KMS-11 (cell line): ENCODE measurements at regions not wholly inside any gene's neighbourhood (a gene's known extent, or its start where the extent isn't known, plus 50 kb on each side); places are given as distances from the start of the nearest gene placed in this dataset.
"Not testable (repeated sequence)": the region's sequence is repeated elsewhere in the genome, so short reads cannot be mapped to it uniquely, and the experiment has no call there.

Source experiments
- H2AFZ ChIP-seq: fragments of 200-600 bp; sonication (generic); 2 replicates; pipeline ENCODE4 v1.6.1; 2016; ENCODE audit warnings: antibody characterized with exemption, mixed run types, low read depth
- H3K27ac ChIP-seq: fragments of 200-600 bp; sonication (generic); 2 replicates; pipeline ENCODE4 v1.6.1; 2016; ENCODE audit warnings: mild to moderate bottlenecking, mixed run types
- H3K27me3 ChIP-seq: fragments of 200-600 bp; sonication (generic); 2 replicates; pipeline ENCODE4 v1.6.1; 2017; ENCODE audit warnings: mild to moderate bottlenecking, low read depth, mixed run types, moderate library complexity; ENCODE audit not compliant: insufficient read depth
- H3K36me3 ChIP-seq: fragments of 200-600 bp; sonication (generic); 2 replicates; pipeline ENCODE4 v1.6.1; 2017; ENCODE audit warnings: mild to moderate bottlenecking, mixed run types; ENCODE audit not compliant: insufficient read depth
- H3K4me1 ChIP-seq: fragments of 200-600 bp; sonication (generic); 2 replicates; pipeline ENCODE4 v1.6.1; 2016; ENCODE audit warnings: mild to moderate bottlenecking, low read depth, mixed run types; ENCODE audit not compliant: poor library complexity, severe bottlenecking
- H3K4me2 ChIP-seq: fragments of 200-600 bp; sonication (generic); 2 replicates; pipeline ENCODE4 v1.7.0; 2016; ENCODE audit warnings: mild to moderate bottlenecking, mixed run types
- H3K4me3 ChIP-seq: fragments of 200-600 bp; sonication (generic); IDR thresholded peaks from 2 replicates; pipeline ENCODE4 v1.6.1; 2017; ENCODE audit warnings: low read depth, low read length, mixed read lengths; ENCODE audit not compliant: insufficient read depth
- H3K79me2 ChIP-seq: fragments of 200-600 bp; sonication (generic); 2 replicates; pipeline ENCODE4 v1.6.1; 2016; ENCODE audit warnings: low read depth, mixed run types; ENCODE audit not compliant: insufficient read depth
- H3K9ac ChIP-seq: fragments of 200-600 bp; sonication (generic); 2 replicates; pipeline ENCODE4 v1.6.1; 2016; ENCODE audit warnings: mild to moderate bottlenecking, mixed run types
- H4K20me1 ChIP-seq: fragments of 200-600 bp; sonication (generic); 2 replicates; pipeline ENCODE4 v1.6.1; 2016; ENCODE audit warnings: mild to moderate bottlenecking, mixed run types; ENCODE audit not compliant: insufficient read depth
- CTCF ChIP-seq: fragments of 200-600 bp; sonication (generic); conservative IDR thresholded peaks from 2 replicates; pipeline ENCODE4 v1.6.1; 2017; ENCODE audit warnings: low read depth, mild to moderate bottlenecking, antibody characterized with exemption, low read length, moderate library complexity, mixed read lengths

DNA sequence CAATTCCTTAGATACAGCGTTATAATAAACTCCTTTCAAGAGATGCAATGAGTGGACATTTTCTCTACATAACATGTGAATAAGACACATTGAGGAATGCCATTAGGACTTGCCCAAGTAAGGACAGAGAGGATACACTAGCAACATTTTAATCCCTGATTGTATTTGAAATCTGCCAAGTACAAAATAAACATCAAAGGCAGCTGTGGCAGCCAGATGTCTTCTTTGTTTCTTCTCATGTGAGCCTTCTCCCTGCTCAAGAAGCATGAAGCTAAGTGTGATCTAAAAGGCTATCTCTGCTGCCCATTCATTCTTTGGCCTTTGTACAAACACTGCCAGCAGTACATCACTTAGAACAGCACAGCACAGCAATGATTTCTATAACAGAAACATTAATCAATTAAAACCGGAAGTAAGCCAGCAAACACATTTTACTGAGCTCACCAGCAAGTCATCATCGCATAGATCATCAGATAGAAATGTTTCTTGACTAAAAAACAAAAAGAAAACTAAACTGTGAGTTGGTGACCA lies 364.0 kb downstream of the CNTN6 start:
- no peaks in the 10 kb centered on the region for H4K20me1 ChIP-seq
- H2AFZ ChIP-seq = no peak overlapping the region
- H3K27ac ChIP-seq = no peak overlapping the region
- H3K4me1 ChIP-seq = no peaks in the 10 kb centered on the region
- no peak for TF ChIP-seq CTCF
- no peak overlapping the region for H3K9ac ChIP-seq
- no peaks in the 10 kb centered on the region for H3K36me3 ChIP-seq
- H3K4me2 ChIP-seq = no peak overlapping the region
- H3K79me2 ChIP-seq = no peaks in the 10 kb centered on the region
- no peaks in the 10 kb centered on the region for H3K27me3 ChIP-seq
- H3K4me3 ChIP-seq = no peak overlapping the region

- TF ChIP-seq CTCF = no peak
- no peak overlapping the region for H3K27ac ChIP-seq
- H4K20me1 ChIP-seq = no peaks in the 10 kb centered on the region
- no peaks in the 10 kb centered on the region for H3K27me3 ChIP-seq
- no peak overlapping the region for H3K4me3 ChIP-seq
- no peak overlapping the region for H2AFZ ChIP-seq
- no peaks in the 10 kb centered on the region for H3K4me1 ChIP-seq
- H3K36me3 ChIP-seq = no peaks in the 10 kb centered on the region
- H3K79me2 ChIP-seq = no peaks in the 10 kb centered on the region
- H3K9ac ChIP-seq = no peak overlapping the region
- no peak overlapping the region for H3K4me2 ChIP-seq
These were observed 369.5 kb downstream of the CNTN6 start for GRCh38 chr3:1462371-1462770.

GRCh38 chr3:1462856-1463450 lies 370.1 kb downstream of the CNTN6 start:
- Histone ChIP-seq H4K20me1 (no peaks in the 10 kb centered on the region), H2AFZ (no peak overlapping the region), H3K79me2 (no peaks in the 10 kb centered on the region), H3K4me2 (no peak overlapping the region), H3K27ac (no peak overlapping the region), H3K36me3 (no peaks in the 10 kb centered on the region), H3K9ac (no peak overlapping the region), H3K4me3 (no peak overlapping the region), H3K4me1 (no peaks in the 10 kb centered on the region), H3K27me3 (no peaks in the 10 kb centered on the region)
- TF ChIP-seq CTCF = no peak

- not testable (repeated sequence) for H3K4me3 ChIP-seq, H3K27ac ChIP-seq, H3K27me3 ChIP-seq, H3K36me3 ChIP-seq, H3K4me1 ChIP-seq, H4K20me1 ChIP-seq, H3K79me2 ChIP-seq, H3K9ac ChIP-seq, H2AFZ ChIP-seq, H3K4me2 ChIP-seq
These were observed 372.3 kb downstream of the CNTN6 start for GRCh38 chr3:1465091-1465490.

DNA sequence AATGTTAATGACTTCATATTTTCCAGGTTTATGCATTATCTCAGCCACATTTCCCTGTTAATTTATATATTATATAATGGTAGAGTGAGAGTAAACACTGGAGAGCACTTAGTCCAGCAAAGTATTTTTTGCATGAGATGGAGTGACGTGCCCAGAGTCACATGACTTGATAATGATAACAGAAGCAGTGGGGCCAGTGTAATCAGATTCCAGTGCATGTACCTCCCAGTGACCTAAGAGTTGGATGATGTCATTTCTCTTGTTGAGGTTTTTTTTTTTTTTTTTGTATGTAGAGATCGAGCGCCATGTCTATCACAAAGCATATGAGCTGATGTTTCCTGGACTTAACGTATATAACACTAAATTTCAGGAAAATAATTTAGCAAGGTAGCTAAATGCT lies 375.3 kb downstream of the CNTN6 start:
- no peaks in the 10 kb centered on the region for H3K36me3 ChIP-seq
- no peaks in the 10 kb centered on the region for H3K27me3 ChIP-seq
- no peak for TF ChIP-seq CTCF
- H3K79me2 ChIP-seq = no peaks in the 10 kb centered on the region
- no peak overlapping the region for H3K9ac ChIP-seq
- no peak overlapping the region for H2AFZ ChIP-seq
- H3K4me3 ChIP-seq = no peak overlapping the region
- H3K4me2 ChIP-seq = no peak overlapping the region
- H3K27ac ChIP-seq = no peak overlapping the region
- H3K4me1 ChIP-seq = no peaks in the 10 kb centered on the region
- H4K20me1 ChIP-seq = no peaks in the 10 kb centered on the region
